ENCODE measurements at regions not wholly inside any gene's neighbourhood (a gene's known extent, or its start where the extent isn't known, plus 50 kb on each side); places are given as distances from the start of the nearest gene placed in this dataset.

GRCh38 chr12:102728506-102729242, 188.4 kb downstream of the PAH start:
- 20% methylated on average over 1 of the region's 5 CpGs for WGBS (ENCODE audit: insufficient coverage, low lambda C conversion rate)
- no peaks in the 10 kb centered on the region for H3K4me1 ChIP-seq (ENCODE audit: control insufficient read depth, insufficient read depth, low read length)
- no peaks in the 10 kb centered on the region for H3K27me3 ChIP-seq (ENCODE audit: control insufficient read depth, insufficient read depth, low read length)
- H3K4me3 ChIP-seq (ENCODE audit: low read length) = no peak overlapping the region
- H3K36me3 ChIP-seq (ENCODE audit: control insufficient read depth, insufficient read depth, low read length) = no peaks in the 10 kb centered on the region
- H3K27ac ChIP-seq (ENCODE audit: low read length) = no peak overlapping the region
- H3K9me3 ChIP-seq (ENCODE audit: control insufficient read depth, low read depth, low read length) = no peaks in the 10 kb centered on the region
- DNase-seq = no peak

GRCh38 chr12:102726686-102727085, 190.4 kb downstream of the PAH start:
- no peaks in the 10 kb centered on the region for H3K4me1 ChIP-seq (ENCODE audit: control insufficient read depth, insufficient read depth, low read length)
- H3K4me3 ChIP-seq (ENCODE audit: low read length) = no peak overlapping the region
- WGBS (ENCODE audit: insufficient coverage, low lambda C conversion rate) = 100% methylated on average over 1 of the region's 4 CpGs
- H3K27me3 ChIP-seq (ENCODE audit: control insufficient read depth, insufficient read depth, low read length) = no peaks in the 10 kb centered on the region
- DNase-seq = no peak
- H3K36me3 ChIP-seq (ENCODE audit: control insufficient read depth, insufficient read depth, low read length) = no peaks in the 10 kb centered on the region
- H3K9me3 ChIP-seq (ENCODE audit: control insufficient read depth, low read depth, low read length) = no peaks in the 10 kb centered on the region
- no peak overlapping the region for H3K27ac ChIP-seq (ENCODE audit: low read length)

GRCh38 chr12:102722147-102722546, 194.9 kb downstream of the PAH start:
- H3K4me3 ChIP-seq (ENCODE audit: low read length) = no peak overlapping the region
- no CpG with 5 or more reads among the region's 2 CpGs for WGBS (ENCODE audit: insufficient coverage, low lambda C conversion rate)
- H3K9me3 ChIP-seq (ENCODE audit: control insufficient read depth, low read depth, low read length) = peaks cover 3% of the 10 kb centered on the region
- H3K4me1 ChIP-seq (ENCODE audit: control insufficient read depth, insufficient read depth, low read length) = no peaks in the 10 kb centered on the region
- H3K27me3 ChIP-seq (ENCODE audit: control insufficient read depth, insufficient read depth, low read length) = no peaks in the 10 kb centered on the region
- H3K27ac ChIP-seq (ENCODE audit: low read length) = no peak overlapping the region
- DNase-seq = no peak
- no peaks in the 10 kb centered on the region for H3K36me3 ChIP-seq (ENCODE audit: control insufficient read depth, insufficient read depth, low read length)

GRCh38 chr12:102708108-102708507, 208.9 kb downstream of the PAH start:
- no peak for DNase-seq
- no peak overlapping the region for H3K27ac ChIP-seq (ENCODE audit: low read length)
- no peaks in the 10 kb centered on the region for H3K27me3 ChIP-seq (ENCODE audit: control insufficient read depth, insufficient read depth, low read length)
- no peak overlapping the region for H3K4me3 ChIP-seq (ENCODE audit: low read length)
- no CpG with 5 or more reads among the region's 3 CpGs for WGBS (ENCODE audit: insufficient coverage, low lambda C conversion rate)
- no peaks in the 10 kb centered on the region for H3K9me3 ChIP-seq (ENCODE audit: control insufficient read depth, low read depth, low read length)
- no peaks in the 10 kb centered on the region for H3K4me1 ChIP-seq (ENCODE audit: control insufficient read depth, insufficient read depth, low read length)
- no peaks in the 10 kb centered on the region for H3K36me3 ChIP-seq (ENCODE audit: control insufficient read depth, insufficient read depth, low read length)

GRCh38 chr12:102702447-102703114, 214.5 kb downstream of the PAH start:
- Histone ChIP-seq H3K4me1 (ENCODE audit: control insufficient read depth, insufficient read depth, low read length) (no peaks in the 10 kb centered on the region), H3K36me3 (ENCODE audit: control insufficient read depth, insufficient read depth, low read length) (no peaks in the 10 kb centered on the region), H3K4me3 (ENCODE audit: low read length) (no peak overlapping the region), H3K9me3 (ENCODE audit: control insufficient read depth, low read depth, low read length) (no peaks in the 10 kb centered on the region), H3K27ac (ENCODE audit: low read length) (no peak overlapping the region), H3K27me3 (ENCODE audit: control insufficient read depth, insufficient read depth, low read length) (no peaks in the 10 kb centered on the region)
- DNase-seq = peak; percentile 4 to 17
- no CpG with 5 or more reads among the region's 6 CpGs for WGBS (ENCODE audit: insufficient coverage, low lambda C conversion rate)

GRCh38 chr12:102696045-102696444, 215.7 kb upstream of the IGF1 start:
- Histone ChIP-seq H3K36me3 (ENCODE audit: control insufficient read depth, insufficient read depth, low read length) (no peaks in the 10 kb centered on the region), H3K4me3 (ENCODE audit: low read length) (no peak overlapping the region), H3K4me1 (ENCODE audit: control insufficient read depth, insufficient read depth, low read length) (no peaks in the 10 kb centered on the region), H3K27ac (ENCODE audit: low read length) (no peak overlapping the region), H3K27me3 (ENCODE audit: control insufficient read depth, insufficient read depth, low read length) (no peaks in the 10 kb centered on the region), H3K9me3 (ENCODE audit: control insufficient read depth, low read depth, low read length) (no peaks in the 10 kb centered on the region)
- no peak for DNase-seq

- H3K9me3 ChIP-seq (ENCODE audit: control insufficient read depth, low read depth, low read length) = no peaks in the 10 kb centered on the region
- no peak overlapping the region for H3K4me3 ChIP-seq (ENCODE audit: low read length)
- no peaks in the 10 kb centered on the region for H3K36me3 ChIP-seq (ENCODE audit: control insufficient read depth, insufficient read depth, low read length)
- H3K4me1 ChIP-seq (ENCODE audit: control insufficient read depth, insufficient read depth, low read length) = no peaks in the 10 kb centered on the region
- no peak overlapping the region for H3K27ac ChIP-seq (ENCODE audit: low read length)
- DNase-seq = no peak
- WGBS (ENCODE audit: insufficient coverage, low lambda C conversion rate) = no CpG with 5 or more reads among the region's 2 CpGs
- no peaks in the 10 kb centered on the region for H3K27me3 ChIP-seq (ENCODE audit: control insufficient read depth, insufficient read depth, low read length)
Observed at GRCh38 chr12:102694903-102695302, 214.5 kb upstream of the IGF1 start.

GRCh38 chr12:102691773-102692555, 211.6 kb upstream of the IGF1 start:
- no peaks in the 10 kb centered on the region for H3K9me3 ChIP-seq (ENCODE audit: control insufficient read depth, low read depth, low read length)
- WGBS (ENCODE audit: insufficient coverage, low lambda C conversion rate) = 20% methylated on average over 1 of the region's 1 CpG
- no peaks in the 10 kb centered on the region for H3K4me1 ChIP-seq (ENCODE audit: control insufficient read depth, insufficient read depth, low read length)
- no peak overlapping the region for H3K27ac ChIP-seq (ENCODE audit: low read length)
- H3K4me3 ChIP-seq (ENCODE audit: low read length) = no peak overlapping the region
- DNase-seq = no peak
- no peaks in the 10 kb centered on the region for H3K36me3 ChIP-seq (ENCODE audit: control insufficient read depth, insufficient read depth, low read length)
- H3K27me3 ChIP-seq (ENCODE audit: control insufficient read depth, insufficient read depth, low read length) = no peaks in the 10 kb centered on the region

GRCh38 chr12:102690253-102690652, 209.9 kb upstream of the IGF1 start:
- Histone ChIP-seq H3K27me3 (ENCODE audit: control insufficient read depth, insufficient read depth, low read length) (no peaks in the 10 kb centered on the region), H3K9me3 (ENCODE audit: control insufficient read depth, low read depth, low read length) (no peaks in the 10 kb centered on the region), H3K27ac (ENCODE audit: low read length) (no peak overlapping the region), H3K4me3 (ENCODE audit: low read length) (no peak overlapping the region), H3K36me3 (ENCODE audit: control insufficient read depth, insufficient read depth, low read length) (no peaks in the 10 kb centered on the region), H3K4me1 (ENCODE audit: control insufficient read depth, insufficient read depth, low read length) (no peaks in the 10 kb centered on the region)
- no peak for DNase-seq
- WGBS (ENCODE audit: insufficient coverage, low lambda C conversion rate) = no CpG with 5 or more reads among the region's 2 CpGs

GRCh38 chr12:102689701-102690100, 209.3 kb upstream of the IGF1 start:
- Histone ChIP-seq H3K36me3 (ENCODE audit: control insufficient read depth, insufficient read depth, low read length) (no peaks in the 10 kb centered on the region), H3K27me3 (ENCODE audit: control insufficient read depth, insufficient read depth, low read length) (no peaks in the 10 kb centered on the region), H3K27ac (ENCODE audit: low read length) (no peak overlapping the region), H3K4me1 (ENCODE audit: control insufficient read depth, insufficient read depth, low read length) (no peaks in the 10 kb centered on the region), H3K4me3 (ENCODE audit: low read length) (no peak overlapping the region), H3K9me3 (ENCODE audit: control insufficient read depth, low read depth, low read length) (no peaks in the 10 kb centered on the region)
- DNase-seq = no peak
- whole genome bisulfite sequencing (ENCODE audit: insufficient coverage, low lambda C conversion rate) = no CpG with 5 or more reads among the region's 3 CpGs

Data from large intestine (tissue), 3 donors.